ENCODE measurements at regions not wholly inside any gene's neighbourhood (a gene's known extent, or its start where the extent isn't known, plus 50 kb on each side); places are given as distances from the start of the nearest gene placed in this dataset.

DNA sequence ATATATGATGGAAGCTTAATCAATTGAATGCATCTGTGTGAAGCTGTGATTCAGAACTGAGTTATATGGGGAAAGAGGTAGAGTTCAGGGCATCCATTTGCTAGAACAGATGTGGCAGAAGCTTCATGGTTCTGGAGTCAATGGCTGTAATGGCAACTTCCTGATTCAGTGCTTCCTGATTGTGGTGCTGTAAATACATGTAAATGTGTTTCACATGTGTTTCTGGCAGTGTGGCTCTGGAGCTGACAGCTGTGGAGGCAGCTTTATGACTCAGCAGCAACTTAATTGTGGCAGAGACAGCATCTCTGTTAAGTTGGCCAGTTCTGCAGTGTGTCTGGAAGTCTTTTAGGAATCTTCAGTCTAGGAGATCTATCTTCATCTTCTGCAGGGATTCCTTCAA lies 226.6 kb upstream of the ZRANB2 start:
- H3K36me3 ChIP-seq (ENCODE audit: insufficient read depth, insufficient read length, low read length) = no peaks in the 10 kb centered on the region
- no peaks in the 10 kb centered on the region for H3K4me1 ChIP-seq (ENCODE audit: insufficient read depth, insufficient read length)
- no peaks in the 10 kb centered on the region for H3K27me3 ChIP-seq (ENCODE audit: insufficient read depth, insufficient read length)
- H3K9ac ChIP-seq (ENCODE audit: insufficient read length, low read depth) = no peak overlapping the region
- no peak overlapping the region for H3K4me3 ChIP-seq (ENCODE audit: insufficient read length, low read depth)
- peak; percentile 25 for DNase-seq (ENCODE audit: low read depth, low spot score)
- H3K9me3 ChIP-seq (ENCODE audit: insufficient read depth, low read length) = no peaks in the 10 kb centered on the region
- TF ChIP-seq ZNF274 (IDR thresholded peaks at IDR 0.05; ENCODE audit: low read depth, low read length) = no peak
- no peak for TF ChIP-seq SUZ12 (IDR thresholded peaks at IDR 0.05; ENCODE audit: extremely low read depth, insufficient read depth, insufficient read length)
- no peak for TF ChIP-seq YY1 (IDR thresholded peaks at IDR 0.05; ENCODE audit: insufficient read depth, insufficient read length)

DNA sequence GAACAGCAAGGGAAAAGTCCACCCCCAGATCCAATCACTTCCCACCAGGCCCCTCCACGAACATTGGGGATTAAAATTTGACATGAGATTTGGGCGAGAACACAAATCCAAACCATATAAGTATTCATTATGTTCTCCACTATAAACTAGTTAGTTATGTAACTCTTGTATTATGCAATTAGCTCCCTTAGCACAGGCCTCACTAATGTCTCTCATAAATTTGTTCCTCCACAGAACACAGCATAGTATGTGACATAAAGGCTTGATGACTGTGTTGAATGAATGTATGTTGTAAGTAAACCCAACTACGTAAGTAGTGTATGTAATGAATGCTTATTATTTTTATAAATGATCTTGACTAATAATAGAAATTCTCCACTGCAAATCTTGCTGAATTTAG lies 223.3 kb upstream of the ZRANB2 start:
- Histone ChIP-seq H3K4me3 (ENCODE audit: insufficient read length, low read depth) (no peak overlapping the region), H3K9ac (ENCODE audit: insufficient read length, low read depth) (no peak overlapping the region), H3K9me3 (ENCODE audit: insufficient read depth, low read length) (no peaks in the 10 kb centered on the region), H3K36me3 (ENCODE audit: insufficient read depth, insufficient read length, low read length) (no peaks in the 10 kb centered on the region), H3K4me1 (ENCODE audit: insufficient read depth, insufficient read length) (no peaks in the 10 kb centered on the region), H3K27me3 (ENCODE audit: insufficient read depth, insufficient read length) (no peaks in the 10 kb centered on the region)
- no peak for DNase-seq (ENCODE audit: low read depth, low spot score)
- TF ChIP-seq YY1 (IDR thresholded peaks at IDR 0.05; ENCODE audit: insufficient read depth, insufficient read length) (no peak), ZNF274 (IDR thresholded peaks at IDR 0.05; ENCODE audit: low read depth, low read length) (no peak), SUZ12 (IDR thresholded peaks at IDR 0.05; ENCODE audit: extremely low read depth, insufficient read depth, insufficient read length) (no peak)

DNA sequence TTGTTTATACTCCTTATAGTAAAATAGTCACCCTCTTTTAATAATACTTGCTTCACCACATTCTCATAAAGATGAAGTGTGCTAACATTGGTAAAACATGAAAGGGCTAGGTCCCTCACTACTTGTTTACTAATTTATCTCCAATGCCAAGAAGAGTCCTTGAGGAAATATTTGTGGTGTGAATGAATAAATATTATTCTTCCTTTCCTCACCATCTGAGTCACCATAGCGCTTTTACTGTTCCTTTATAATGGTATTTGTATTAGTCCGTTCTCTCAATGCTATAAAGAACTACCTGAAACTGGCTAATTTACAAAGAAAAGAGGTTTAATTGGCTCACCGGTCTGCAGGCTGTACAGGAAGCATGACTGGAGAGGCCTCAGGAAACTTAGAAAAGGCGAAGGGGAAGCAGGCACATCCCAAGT lies 222.8 kb upstream of the ZRANB2 start:
- DNase-seq (ENCODE audit: low read depth, low spot score) = no peak
- Histone ChIP-seq H3K9ac (ENCODE audit: insufficient read length, low read depth) (no peak overlapping the region), H3K36me3 (ENCODE audit: insufficient read depth, insufficient read length, low read length) (no peaks in the 10 kb centered on the region), H3K9me3 (ENCODE audit: insufficient read depth, low read length) (no peaks in the 10 kb centered on the region), H3K4me3 (ENCODE audit: insufficient read length, low read depth) (no peak overlapping the region), H3K4me1 (ENCODE audit: insufficient read depth, insufficient read length) (no peaks in the 10 kb centered on the region), H3K27me3 (ENCODE audit: insufficient read depth, insufficient read length) (no peaks in the 10 kb centered on the region)
- no peak for TF ChIP-seq ZNF274 (IDR thresholded peaks at IDR 0.05; ENCODE audit: low read depth, low read length)
- TF ChIP-seq YY1 (IDR thresholded peaks at IDR 0.05; ENCODE audit: insufficient read depth, insufficient read length) = no peak

DNA sequence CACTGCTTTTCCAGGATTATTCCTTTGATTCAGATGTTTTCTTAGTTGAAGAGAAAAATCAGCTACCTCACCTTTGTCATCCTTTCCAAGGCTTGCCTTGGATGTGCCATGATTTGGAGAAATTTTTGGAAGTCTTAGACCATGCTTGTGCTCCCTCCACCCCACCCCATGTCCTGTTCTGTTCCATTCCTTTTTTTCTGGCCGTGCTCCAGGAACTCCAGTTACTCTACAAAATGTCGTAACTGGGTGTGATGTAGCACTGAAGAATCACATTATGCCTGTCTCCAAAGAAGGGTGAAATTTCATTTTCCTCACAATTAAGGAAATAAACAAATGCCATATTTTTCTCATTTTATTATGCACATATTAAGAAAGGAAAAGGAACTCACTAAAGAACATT lies 217.8 kb upstream of the ZRANB2 start:
- TF ChIP-seq ZNF274 (IDR thresholded peaks at IDR 0.05; ENCODE audit: low read depth, low read length) = no peak
- TF ChIP-seq YY1 (IDR thresholded peaks at IDR 0.05; ENCODE audit: insufficient read depth, insufficient read length) = no peak
- no peak for TF ChIP-seq SUZ12 (IDR thresholded peaks at IDR 0.05; ENCODE audit: extremely low read depth, insufficient read depth, insufficient read length)
- Histone ChIP-seq H3K9ac (ENCODE audit: insufficient read length, low read depth) (no peak overlapping the region), H3K36me3 (ENCODE audit: insufficient read depth, insufficient read length, low read length) (no peaks in the 10 kb centered on the region), H3K4me1 (ENCODE audit: insufficient read depth, insufficient read length) (no peaks in the 10 kb centered on the region), H3K4me3 (ENCODE audit: insufficient read length, low read depth) (no peak overlapping the region), H3K27me3 (ENCODE audit: insufficient read depth, insufficient read length) (no peaks in the 10 kb centered on the region), H3K9me3 (ENCODE audit: insufficient read depth, low read length) (no peaks in the 10 kb centered on the region)
- no peak for DNase-seq (ENCODE audit: low read depth, low spot score)

DNA sequence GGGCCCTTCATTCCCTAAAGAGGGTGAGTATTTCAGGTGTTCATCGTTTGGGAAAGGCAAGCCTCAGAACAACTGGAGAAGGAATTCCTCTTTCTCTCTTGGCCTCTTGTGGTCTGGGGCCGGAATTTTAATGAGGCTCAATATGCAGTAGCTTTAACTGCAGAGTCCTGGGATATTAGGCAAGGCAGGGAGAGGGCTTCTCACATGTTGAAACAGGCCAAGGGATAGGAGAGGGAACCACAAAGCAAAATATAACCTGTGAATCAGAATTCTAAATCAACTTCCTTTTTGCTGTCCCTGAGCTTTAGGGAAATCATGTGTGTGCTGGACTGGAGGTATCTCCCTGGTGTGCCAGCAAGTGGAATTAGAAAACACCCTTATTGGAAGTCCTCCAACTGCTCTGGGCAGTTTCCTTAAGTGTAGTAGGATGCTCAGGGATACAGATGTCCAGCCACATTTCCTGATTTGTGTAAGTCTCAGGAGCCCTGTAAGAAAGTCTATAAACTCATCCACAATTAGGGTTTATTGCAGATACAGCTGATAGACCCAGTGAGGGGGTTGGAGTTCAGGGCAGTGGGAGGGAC lies 215.8 kb upstream of the ZRANB2 start:
- no peak for TF ChIP-seq SUZ12 (IDR thresholded peaks at IDR 0.05; ENCODE audit: extremely low read depth, insufficient read depth, insufficient read length)
- TF ChIP-seq ZNF274 (IDR thresholded peaks at IDR 0.05; ENCODE audit: low read depth, low read length) = no peak
- no peak for TF ChIP-seq YY1 (IDR thresholded peaks at IDR 0.05; ENCODE audit: insufficient read depth, insufficient read length)
- no peak for DNase-seq (ENCODE audit: low read depth, low spot score)
- H3K9me3 ChIP-seq (ENCODE audit: insufficient read depth, low read length) = no peaks in the 10 kb centered on the region
- no peaks in the 10 kb centered on the region for H3K36me3 ChIP-seq (ENCODE audit: insufficient read depth, insufficient read length, low read length)
- H3K9ac ChIP-seq (ENCODE audit: insufficient read length, low read depth) = no peak overlapping the region
- H3K4me1 ChIP-seq (ENCODE audit: insufficient read depth, insufficient read length) = no peaks in the 10 kb centered on the region
- H3K4me3 ChIP-seq (ENCODE audit: insufficient read length, low read depth) = no peak overlapping the region
- H3K27me3 ChIP-seq (ENCODE audit: insufficient read depth, insufficient read length) = no peaks in the 10 kb centered on the region

DNA sequence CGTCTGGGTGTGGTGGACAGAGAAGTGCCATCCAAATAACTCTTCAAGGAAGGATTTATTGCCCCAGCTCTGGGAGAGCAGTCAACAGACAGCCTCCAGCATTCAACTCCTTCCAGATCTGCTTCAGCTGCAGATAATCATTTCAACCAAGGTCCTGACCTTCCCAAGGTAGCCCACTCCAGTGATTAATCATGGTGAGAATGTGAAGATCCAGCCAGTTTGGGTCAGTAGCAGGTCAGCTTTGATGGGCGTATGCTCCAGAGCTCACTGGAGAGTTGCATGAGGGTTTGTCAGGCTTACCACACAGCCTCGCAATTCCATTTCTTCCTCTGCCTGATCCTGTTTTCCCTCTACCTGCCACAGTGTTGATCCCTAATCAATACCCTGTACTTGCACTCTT lies 214.5 kb upstream of the ZRANB2 start:
- Histone ChIP-seq H3K9ac (ENCODE audit: insufficient read length, low read depth) (no peak overlapping the region), H3K4me1 (ENCODE audit: insufficient read depth, insufficient read length) (no peaks in the 10 kb centered on the region), H3K9me3 (ENCODE audit: insufficient read depth, low read length) (no peaks in the 10 kb centered on the region), H3K4me3 (ENCODE audit: insufficient read length, low read depth) (no peak overlapping the region), H3K36me3 (ENCODE audit: insufficient read depth, insufficient read length, low read length) (no peaks in the 10 kb centered on the region), H3K27me3 (ENCODE audit: insufficient read depth, insufficient read length) (no peaks in the 10 kb centered on the region)
- TF ChIP-seq SUZ12 (IDR thresholded peaks at IDR 0.05; ENCODE audit: extremely low read depth, insufficient read depth, insufficient read length) (no peak), YY1 (IDR thresholded peaks at IDR 0.05; ENCODE audit: insufficient read depth, insufficient read length) (no peak), ZNF274 (IDR thresholded peaks at IDR 0.05; ENCODE audit: low read depth, low read length) (no peak)
- DNase-seq (ENCODE audit: low read depth, low spot score) = no peak

DNA sequence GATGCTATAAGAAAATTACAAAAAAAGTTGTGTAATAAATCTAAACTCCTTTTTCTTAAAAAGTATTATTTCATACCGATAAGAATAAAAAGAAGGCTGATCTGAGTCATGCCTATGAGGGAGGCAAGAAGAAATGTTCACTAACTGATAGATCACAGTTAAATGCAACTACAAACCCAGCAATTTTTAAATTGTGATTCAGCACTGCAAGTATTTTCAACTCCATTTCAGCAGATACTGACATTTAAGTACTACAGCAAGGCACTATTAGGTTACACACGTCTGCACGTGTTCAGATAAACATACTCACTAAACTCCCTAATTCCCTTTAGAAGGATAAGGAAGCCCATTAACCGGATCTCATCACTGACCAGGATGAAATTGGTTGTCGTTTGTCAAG lies 213.3 kb upstream of the ZRANB2 start:
- TF ChIP-seq YY1 (IDR thresholded peaks at IDR 0.05; ENCODE audit: insufficient read depth, insufficient read length) (no peak), ZNF274 (IDR thresholded peaks at IDR 0.05; ENCODE audit: low read depth, low read length) (no peak), SUZ12 (IDR thresholded peaks at IDR 0.05; ENCODE audit: extremely low read depth, insufficient read depth, insufficient read length) (no peak)
- DNase-seq (ENCODE audit: low read depth, low spot score) = no peak
- no peak overlapping the region for H3K4me3 ChIP-seq (ENCODE audit: insufficient read length, low read depth)
- H3K9me3 ChIP-seq (ENCODE audit: insufficient read depth, low read length) = peaks cover 6% of the 10 kb centered on the region
- H3K9ac ChIP-seq (ENCODE audit: insufficient read length, low read depth) = no peak overlapping the region
- H3K27me3 ChIP-seq (ENCODE audit: insufficient read depth, insufficient read length) = no peaks in the 10 kb centered on the region
- no peaks in the 10 kb centered on the region for H3K4me1 ChIP-seq (ENCODE audit: insufficient read depth, insufficient read length)
- H3K36me3 ChIP-seq (ENCODE audit: insufficient read depth, insufficient read length, low read length) = no peaks in the 10 kb centered on the region
